ENCODE measurements at regions not wholly inside any gene's neighbourhood (a gene's known extent, or its start where the extent isn't known, plus 50 kb on each side); places are given as distances from the start of the nearest gene placed in this dataset.

- no peak overlapping the region for H3K9ac ChIP-seq (replicated peaks; ENCODE audit: extremely low read depth, insufficient read depth, low read length)
- no peaks in the 10 kb centered on the region for H4K20me1 ChIP-seq (replicated peaks; ENCODE audit: control insufficient read depth, extremely low read depth, insufficient read depth, low read length)
- POLR2A ChIA-PET, result no interaction called here
- no peak for TF ChIP-seq JUN (IDR thresholded peaks at IDR 0.05; ENCODE audit: borderline replicate concordance, insufficient read depth, insufficient read length, low read depth)
- no peak for TF ChIP-seq EZH2 (IDR thresholded peaks at IDR 0.05; ENCODE audit: borderline replicate concordance, low read depth, low read length, severe bottlenecking)
- no peak for TF ChIP-seq POLR2A (IDR thresholded peaks at IDR 0.05; ENCODE audit: low read depth, low read length)
- TF ChIP-seq FOS (IDR thresholded peaks at IDR 0.05; ENCODE audit: borderline replicate concordance, insufficient read depth, low read length), result no peak
- no peak for TF ChIP-seq POLR2AphosphoS5 (IDR thresholded peaks at IDR 0.05; ENCODE audit: insufficient read depth, low read depth, low read length)
- no peak for TF ChIP-seq MAX (IDR thresholded peaks at IDR 0.05; ENCODE audit: insufficient read depth, insufficient read length)
- TF ChIP-seq GATA2 (IDR thresholded peaks at IDR 0.05; ENCODE audit: insufficient read depth, insufficient read length, low read depth, low read length), result no peak
- no peak for TF ChIP-seq CTCF (IDR thresholded peaks at IDR 0.05; ENCODE audit: extremely low read depth in 1 of 2, insufficient read depth in 1 of 2, low read depth in 1 of 2, low read length in 2 of 2)
- no peak for TF ChIP-seq MYC (IDR thresholded peaks at IDR 0.05; ENCODE audit: low read depth, low read length)
- H3K4me1 ChIP-seq (ENCODE audit: control insufficient read depth, extremely low read depth, insufficient read depth, low read length), result no peaks in the 10 kb centered on the region
- H3K4me2 ChIP-seq (ENCODE audit: insufficient read depth, low read length), result no peak overlapping the region
- dilution Hi-C loops (cut with MboI; ENCODE audit: extremely low pct_ligation_motif_present, low sequenced_read_pairs) (no loop called here), intact Hi-C loops (cut with micrococcal nuclease) (no loop called here)
- H3K4me3 ChIP-seq (replicated peaks in 1 of 3; ENCODE audit: insufficient read depth in 1 of 3, low read depth in 1 of 3, low read length in 3 of 3), result no peak overlapping the region
- no TSS peak for BruUV-seq (replicated peaks)
- no peaks in the 10 kb centered on the region for H3K36me3 ChIP-seq (ENCODE audit: control insufficient read depth in 2 of 2, extremely low read depth in 1 of 2, insufficient read depth in 2 of 2, low read length in 2 of 2)
- H3K27me3 ChIP-seq (ENCODE audit: control insufficient read depth in 2 of 2, insufficient read depth in 2 of 2, low read length in 2 of 2), result no peaks in the 10 kb centered on the region
- CTCF ChIA-PET, result no interaction called here
- H3K9me3 ChIP-seq (replicated peaks; ENCODE audit: control insufficient read depth, insufficient read depth, low read length), result no peaks in the 10 kb centered on the region
- DNase-seq (ENCODE audit: low read depth, low spot score) (no peak), FAIRE-seq (no peak)
- no peaks in the 10 kb centered on the region for H3K9me1 ChIP-seq (replicated peaks; ENCODE audit: control insufficient read depth, extremely low read depth, insufficient read depth, low read length)
- H3K79me2 ChIP-seq (ENCODE audit: control insufficient read depth, insufficient read depth, low read length), result no peaks in the 10 kb centered on the region
- no peak overlapping the region for H3K27ac ChIP-seq (ENCODE audit: insufficient read depth, low read depth, low read length)
- H2AFZ ChIP-seq (ENCODE audit: low read depth, low read length), result no peak overlapping the region
Measured at GRCh38 chr20:40205971-40206370, 483.1 kb downstream of the MAFB start.
